ENCODE measurements at regions not wholly inside any gene's neighbourhood (a gene's known extent, or its start where the extent isn't known, plus 50 kb on each side); places are given as distances from the start of the nearest gene placed in this dataset.

GRCh38 chr2:104952976-104953375, 84.9 kb upstream of the MRPS9 start:
- TF ChIP-seq EZH2 (IDR thresholded peaks at IDR 0.05; ENCODE audit: insufficient read depth, low read length): no peak
- no peak for TF ChIP-seq CTCF (IDR thresholded peaks at IDR 0.05; ENCODE audit: insufficient read depth, low read depth, low read length)
